ENCODE measurements at regions not wholly inside any gene's neighbourhood (a gene's known extent, or its start where the extent isn't known, plus 50 kb on each side); places are given as distances from the start of the nearest gene placed in this dataset.
A peak's percentile ranks its signal among the peaks of the same experiment; 100 is the strongest.

- WGBS, 4 donors: 82 to 89% (median 84%) methylated on average over 3 to 5 of the region's 5 CpGs
- Histone ChIP-seq H3K27me3 (no peaks in the 10 kb centered on the region), H3K36me3 (replicated peaks in 1 of 2) (no peaks in the 10 kb centered on the region), H3K27ac (no peak overlapping the region), H3K4me3 (no peak overlapping the region), H3K9me3 (replicated peaks in 1 of 3) (no peaks in the 10 kb centered on the region), H3K4me1 (replicated peaks in 1 of 2) (peaks cover 0 to 3% of the 10 kb centered on the region in 2 donors)
- intact Hi-C loops (cut with DNase I): no loop called here
- TF ChIP-seq POLR2A (IDR thresholded peaks at IDR 0.05): no peak
- TF ChIP-seq, protein P1, sequence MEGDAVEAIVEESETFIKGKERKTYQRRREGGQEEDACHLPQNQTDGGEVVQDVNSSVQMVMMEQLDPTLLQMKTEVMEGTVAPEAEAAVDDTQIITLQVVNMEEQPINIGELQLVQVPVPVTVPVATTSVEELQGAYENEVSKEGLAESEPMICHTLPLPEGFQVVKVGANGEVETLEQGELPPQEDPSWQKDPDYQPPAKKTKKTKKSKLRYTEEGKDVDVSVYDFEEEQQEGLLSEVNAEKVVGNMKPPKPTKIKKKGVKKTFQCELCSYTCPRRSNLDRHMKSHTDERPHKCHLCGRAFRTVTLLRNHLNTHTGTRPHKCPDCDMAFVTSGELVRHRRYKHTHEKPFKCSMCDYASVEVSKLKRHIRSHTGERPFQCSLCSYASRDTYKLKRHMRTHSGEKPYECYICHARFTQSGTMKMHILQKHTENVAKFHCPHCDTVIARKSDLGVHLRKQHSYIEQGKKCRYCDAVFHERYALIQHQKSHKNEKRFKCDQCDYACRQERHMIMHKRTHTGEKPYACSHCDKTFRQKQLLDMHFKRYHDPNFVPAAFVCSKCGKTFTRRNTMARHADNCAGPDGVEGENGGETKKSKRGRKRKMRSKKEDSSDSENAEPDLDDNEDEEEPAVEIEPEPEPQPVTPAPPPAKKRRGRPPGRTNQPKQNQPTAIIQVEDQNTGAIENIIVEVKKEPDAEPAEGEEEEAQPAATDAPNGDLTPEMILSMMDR (IDR thresholded peaks at IDR 0.05): no peak
- DNase-seq: no peak
Measured at GRCh38 chr10:33012306-33012705, 54.3 kb upstream of the ITGB1 start.

DNA sequence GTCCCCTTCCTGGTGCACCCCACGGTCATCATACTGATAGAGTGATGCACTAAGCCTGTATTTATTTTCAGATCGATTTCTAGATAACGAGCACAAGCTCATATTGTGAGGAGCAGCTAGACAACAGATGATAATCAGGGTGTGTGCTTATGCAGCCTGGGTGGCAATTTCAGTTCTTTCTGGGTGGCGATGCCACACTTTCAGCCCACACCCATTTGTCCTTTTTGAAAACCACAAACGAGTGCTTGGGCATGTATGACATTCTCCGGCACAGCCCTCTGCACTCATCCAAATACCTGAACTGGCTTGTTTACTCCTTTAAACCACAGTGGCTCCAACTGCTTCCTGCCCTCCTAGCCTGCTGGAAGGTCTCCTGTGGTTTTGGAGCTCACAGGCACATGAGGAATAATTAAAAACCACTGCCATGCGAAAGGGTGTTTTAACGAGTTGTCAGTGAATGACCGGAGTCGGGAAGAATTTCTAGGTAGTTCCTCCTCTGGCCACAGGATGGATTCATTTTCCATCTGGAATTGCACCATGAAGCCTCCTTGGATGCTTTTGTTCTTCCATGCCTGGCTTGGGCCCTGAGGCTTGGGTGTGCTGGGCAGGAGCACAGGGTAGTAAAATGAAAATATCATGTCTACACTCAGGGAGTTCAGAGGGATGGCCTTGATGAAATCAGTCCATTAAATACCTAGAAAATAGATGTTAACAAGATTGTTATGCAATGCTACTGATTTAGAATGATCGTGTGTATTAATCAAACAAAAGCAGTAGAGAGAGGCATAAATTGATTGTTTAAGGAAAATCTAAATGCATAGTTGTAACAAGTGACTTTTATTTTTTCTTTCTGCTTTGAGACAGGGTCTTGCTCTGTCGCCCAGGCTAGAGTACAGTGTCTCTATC lies 52.4 kb upstream of the ITGB1 start:
- TF ChIP-seq, protein P1 (IDR thresholded peaks at IDR 0.05): peak in 5 of 6 experiments; percentile 20 to 43 (median 39)
- TF ChIP-seq POLR2A (IDR thresholded peaks at IDR 0.05): no peak
- peaks cover 0 to 9% of the 10 kb centered on the region in 2 donors for H3K4me1 ChIP-seq (replicated peaks in 1 of 2)
- no peak for DNase-seq
- no peaks in the 10 kb centered on the region for H3K27me3 ChIP-seq
- no peak overlapping the region for H3K27ac ChIP-seq
- no peak overlapping the region for H3K4me3 ChIP-seq
- intact Hi-C loops (cut with DNase I): no loop called here
- no peaks in the 10 kb centered on the region for H3K9me3 ChIP-seq (replicated peaks in 1 of 3)
- H3K36me3 ChIP-seq (replicated peaks in 1 of 2): no peaks in the 10 kb centered on the region
- WGBS, 4 donors: 42 to 67% (median 66%) methylated on average over 12 of the region's 12 CpGs

DNA sequence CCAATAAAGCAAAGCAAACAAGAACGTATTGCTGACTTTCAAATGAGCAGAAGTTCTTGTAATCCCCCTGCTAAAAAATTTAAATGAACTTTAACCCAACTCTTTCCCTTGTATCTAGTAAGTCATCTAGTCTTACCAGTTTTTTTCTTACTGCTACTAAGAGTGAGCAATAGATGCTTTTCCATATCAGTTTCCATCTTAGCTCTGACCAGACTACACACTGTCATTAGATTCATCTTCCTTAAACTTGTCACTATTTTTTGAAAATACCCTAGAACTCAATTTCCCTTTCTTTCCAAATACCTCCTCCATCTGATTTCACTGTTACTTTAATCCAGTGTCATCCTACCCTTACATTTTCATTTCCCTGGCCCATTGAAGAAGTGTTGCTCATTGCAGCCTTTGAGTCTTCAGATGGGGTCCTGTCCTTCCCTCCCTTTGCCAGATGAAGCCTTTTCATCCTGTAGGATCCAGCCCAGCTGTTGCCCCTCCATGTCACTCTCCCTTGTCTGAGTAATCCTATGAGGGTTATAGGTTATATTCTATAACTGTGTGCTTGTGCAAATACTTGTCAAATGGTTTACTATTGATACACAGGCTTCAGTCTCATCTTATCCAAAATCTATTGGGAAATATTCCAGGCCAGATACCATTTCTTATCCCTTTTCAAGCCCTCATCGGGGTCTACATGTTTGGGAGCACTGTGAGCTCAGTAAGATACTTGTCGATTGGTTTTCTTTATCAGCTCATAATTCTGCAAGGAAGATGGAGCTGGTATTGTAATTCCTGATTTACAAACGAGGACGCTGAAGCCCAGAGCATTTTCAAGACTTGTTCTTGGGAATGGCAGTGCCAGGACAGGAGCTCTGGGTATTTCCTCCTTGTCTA lies 51.5 kb upstream of the ITGB1 start:
- Histone ChIP-seq H3K27ac (no peak overlapping the region), H3K4me3 (no peak overlapping the region), H3K4me1 (replicated peaks in 1 of 2) (peaks cover 0 to 14% of the 10 kb centered on the region in 2 donors), H3K9me3 (replicated peaks in 1 of 3) (no peaks in the 10 kb centered on the region), H3K36me3 (replicated peaks in 1 of 2) (no peaks in the 10 kb centered on the region), H3K27me3 (no peaks in the 10 kb centered on the region)
- WGBS, 4 donors: 49 to 64% (median 58%) methylated on average over 5 of the region's 5 CpGs
- intact Hi-C loops (cut with DNase I): no loop called here
- TF ChIP-seq, protein P1 (IDR thresholded peaks at IDR 0.05): no peak
- TF ChIP-seq POLR2A (IDR thresholded peaks at IDR 0.05): no peak
- no peak for DNase-seq

Measured in adrenal gland (tissue), 9 donors.